ENCODE measurements at regions not wholly inside any gene's neighbourhood (a gene's known extent, or its start where the extent isn't known, plus 50 kb on each side); places are given as distances from the start of the nearest gene placed in this dataset.

GRCh38 chr2:203649176-203649814 lies 57.1 kb upstream of the CD28 start:
- H3K27ac Mint-ChIP-seq, result peak overlapping the region; percentile 68
- H3K27me3 Mint-ChIP-seq, result no peaks in the 10 kb centered on the region
- H3K36me3 Mint-ChIP-seq, result no peaks in the 10 kb centered on the region
- H3K4me1 Mint-ChIP-seq (ENCODE audit: unreplicated experiment), result peaks cover 16% of the 10 kb centered on the region
- H3K4me3 Mint-ChIP-seq, result peak overlapping the region; percentile 37
- no peak for DNase-seq (ENCODE audit: extremely low spot score, unreplicated experiment)
- H3K9me3 Mint-ChIP-seq, result no peaks in the 10 kb centered on the region
- TF ChIP-seq, protein P1, sequence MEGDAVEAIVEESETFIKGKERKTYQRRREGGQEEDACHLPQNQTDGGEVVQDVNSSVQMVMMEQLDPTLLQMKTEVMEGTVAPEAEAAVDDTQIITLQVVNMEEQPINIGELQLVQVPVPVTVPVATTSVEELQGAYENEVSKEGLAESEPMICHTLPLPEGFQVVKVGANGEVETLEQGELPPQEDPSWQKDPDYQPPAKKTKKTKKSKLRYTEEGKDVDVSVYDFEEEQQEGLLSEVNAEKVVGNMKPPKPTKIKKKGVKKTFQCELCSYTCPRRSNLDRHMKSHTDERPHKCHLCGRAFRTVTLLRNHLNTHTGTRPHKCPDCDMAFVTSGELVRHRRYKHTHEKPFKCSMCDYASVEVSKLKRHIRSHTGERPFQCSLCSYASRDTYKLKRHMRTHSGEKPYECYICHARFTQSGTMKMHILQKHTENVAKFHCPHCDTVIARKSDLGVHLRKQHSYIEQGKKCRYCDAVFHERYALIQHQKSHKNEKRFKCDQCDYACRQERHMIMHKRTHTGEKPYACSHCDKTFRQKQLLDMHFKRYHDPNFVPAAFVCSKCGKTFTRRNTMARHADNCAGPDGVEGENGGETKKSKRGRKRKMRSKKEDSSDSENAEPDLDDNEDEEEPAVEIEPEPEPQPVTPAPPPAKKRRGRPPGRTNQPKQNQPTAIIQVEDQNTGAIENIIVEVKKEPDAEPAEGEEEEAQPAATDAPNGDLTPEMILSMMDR (conservative IDR thresholded peaks at IDR 0.05), result no peak

DNA sequence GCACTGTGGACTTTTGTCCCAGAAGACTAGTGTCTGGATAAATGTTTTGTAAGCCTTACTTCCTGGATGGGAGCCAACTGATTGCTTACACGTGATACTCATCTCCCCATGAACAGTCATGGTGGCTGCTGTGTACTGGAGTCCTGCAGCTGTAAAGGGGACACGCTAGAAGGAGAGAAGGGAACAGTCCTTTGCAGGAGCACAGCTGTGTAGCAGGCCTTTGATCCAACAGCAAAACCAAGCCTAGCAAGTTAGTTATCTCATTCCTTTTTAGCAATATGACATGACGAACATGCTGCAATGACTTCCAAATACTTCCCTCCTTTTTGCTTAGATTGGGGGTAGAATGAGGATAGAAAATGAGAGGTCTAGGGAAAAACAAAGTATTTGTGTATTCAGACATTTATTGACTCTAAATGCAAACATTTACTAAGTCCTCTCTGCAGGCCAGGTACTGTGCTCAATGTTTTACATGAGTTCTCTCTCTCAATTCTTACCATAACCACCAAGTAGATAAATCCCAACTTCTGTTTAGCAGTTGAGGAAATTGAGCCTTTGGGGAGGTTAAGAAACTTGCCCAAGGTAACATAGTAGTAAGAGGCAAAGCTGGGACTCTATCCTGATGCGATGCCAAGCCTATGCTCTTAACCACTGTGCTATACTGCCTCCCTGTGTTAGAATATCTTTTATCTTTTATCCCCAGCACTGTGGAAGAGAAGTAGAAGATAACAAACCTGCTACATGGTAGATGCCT lies 55.4 kb upstream of the CD28 start:
- Mint-ChIP-seq H3K36me3 (no peaks in the 10 kb centered on the region), H3K27ac (peak overlapping the region; percentile 64), H3K4me1 (ENCODE audit: unreplicated experiment) (peaks cover 16% of the 10 kb centered on the region), H3K27me3 (no peaks in the 10 kb centered on the region), H3K4me3 (no peak overlapping the region), H3K9me3 (no peaks in the 10 kb centered on the region)
- DNase-seq (ENCODE audit: extremely low spot score, unreplicated experiment), result no peak
- TF ChIP-seq, protein P1 (conservative IDR thresholded peaks at IDR 0.05), result peak; percentile 52

DNA sequence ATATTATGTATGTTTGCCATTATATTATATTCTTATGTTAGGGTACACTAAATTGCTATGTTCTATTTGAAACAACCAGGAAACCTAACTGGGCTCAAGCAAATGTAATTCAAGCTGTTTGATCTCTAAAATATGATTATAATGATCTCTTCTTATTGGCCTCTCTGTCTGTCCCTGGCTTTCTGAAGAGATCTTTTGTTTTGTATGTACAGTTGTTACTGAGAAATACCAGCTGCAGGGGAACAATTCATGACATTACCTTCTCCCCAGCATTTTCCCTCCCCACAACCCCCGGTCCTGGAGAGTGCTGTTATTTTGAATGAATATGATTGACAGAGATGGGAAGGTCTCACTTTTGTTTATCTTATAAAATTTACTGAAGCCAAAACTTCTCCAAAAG lies 54.8 kb upstream of the CD28 start:
- Mint-ChIP-seq H3K27me3 (no peaks in the 10 kb centered on the region), H3K36me3 (no peaks in the 10 kb centered on the region), H3K4me1 (ENCODE audit: unreplicated experiment) (peaks cover 19% of the 10 kb centered on the region), H3K4me3 (no peak overlapping the region), H3K27ac (no peak overlapping the region), H3K9me3 (no peaks in the 10 kb centered on the region)
- no peak for DNase-seq (ENCODE audit: extremely low spot score, unreplicated experiment)
- TF ChIP-seq, protein P1 (conservative IDR thresholded peaks at IDR 0.05), result no peak

DNA sequence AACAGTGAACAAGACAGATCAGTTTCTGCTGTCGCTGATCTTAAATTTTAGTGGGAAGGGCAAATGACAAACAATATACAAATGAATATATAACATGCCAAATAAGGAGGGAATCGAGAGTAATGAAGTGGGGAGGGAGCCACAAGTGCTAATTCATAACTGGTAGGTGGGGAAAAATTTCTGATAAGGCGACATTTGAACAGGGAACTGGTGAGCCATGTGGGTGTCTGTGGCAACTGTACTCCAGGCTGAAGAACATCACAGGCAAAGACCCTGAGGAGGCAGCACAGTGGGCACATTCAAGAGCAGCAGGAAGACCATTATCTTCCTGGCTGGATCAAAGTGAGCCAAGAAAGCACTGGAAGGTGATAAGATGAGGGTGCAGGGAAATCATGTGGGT lies 51.6 kb upstream of the CD28 start:
- Mint-ChIP-seq H3K27me3 (no peaks in the 10 kb centered on the region), H3K9me3 (peaks cover 5% of the 10 kb centered on the region), H3K4me3 (no peak overlapping the region), H3K27ac (peak overlapping the region; percentile 11), H3K4me1 (ENCODE audit: unreplicated experiment) (peaks cover 18% of the 10 kb centered on the region), H3K36me3 (no peaks in the 10 kb centered on the region)
- no peak for DNase-seq (ENCODE audit: extremely low spot score, unreplicated experiment)
- TF ChIP-seq, protein P1 (conservative IDR thresholded peaks at IDR 0.05), result no peak

DNA sequence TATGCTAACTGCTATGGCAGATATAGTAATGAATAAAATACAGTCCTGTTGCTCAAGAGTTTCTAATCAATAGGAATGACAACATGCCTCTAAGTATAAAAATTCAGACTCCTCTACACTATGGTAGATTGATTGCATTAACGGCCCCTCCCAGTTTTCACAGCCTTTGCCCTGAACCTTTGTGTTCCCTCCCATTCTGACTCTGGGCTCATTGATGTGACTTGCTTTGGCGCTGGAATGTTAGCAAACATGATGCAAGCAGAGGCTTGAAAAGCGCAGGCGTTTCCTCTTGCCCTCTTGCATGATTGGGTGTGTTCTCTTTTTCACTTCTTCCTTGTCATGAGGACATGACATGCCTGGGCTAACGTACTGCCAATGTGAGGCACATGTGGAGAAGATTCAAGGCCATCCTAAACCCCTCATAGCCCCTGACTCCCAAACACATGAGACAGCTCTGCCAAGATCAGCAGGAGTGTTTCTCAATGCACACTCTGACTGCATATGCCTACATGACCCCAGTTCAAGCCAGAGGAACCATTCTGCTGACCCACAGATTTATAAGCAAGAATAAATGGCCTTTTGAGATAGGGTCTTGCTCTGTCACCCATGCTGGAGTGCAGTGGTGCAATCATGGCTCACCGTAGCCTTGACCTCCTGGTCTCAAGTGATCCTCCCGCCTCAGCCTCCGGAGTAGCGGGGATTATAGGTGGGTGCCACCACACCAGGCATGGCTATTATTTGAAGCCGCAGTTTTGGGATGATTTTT lies 49.7 kb upstream of the CD28 start:
- DNase-seq (ENCODE audit: extremely low spot score, unreplicated experiment), result no peak
- Mint-ChIP-seq H3K9me3 (peaks cover 5% of the 10 kb centered on the region), H3K4me3 (peak overlapping the region; percentile 3), H3K36me3 (no peaks in the 10 kb centered on the region), H3K27ac (peak overlapping the region; percentile 94), H3K27me3 (no peaks in the 10 kb centered on the region), H3K4me1 (ENCODE audit: unreplicated experiment) (peaks cover 6% of the 10 kb centered on the region)
- TF ChIP-seq, protein P1 (conservative IDR thresholded peaks at IDR 0.05), result no peak

All from type B pancreatic cell (in vitro differentiated cells).